Neural progenitor cell (in vitro differentiated cells): ENCODE measurements at regions not wholly inside any gene's neighbourhood (a gene's known extent, or its start where the extent isn't known, plus 50 kb on each side); places are given as distances from the start of the nearest gene placed in this dataset.

ENCODE experiments used
- DNase-seq: peaks from one replicate; pipeline ENCODE4 v3.0.0-alpha.2; 2016; ENCODE audit warnings: low spot score
- H2AFZ ChIP-seq: fragments of 200-600 bp; sonication (generic); replicated peaks from 2 replicates; pipeline ENCODE4 v1.6.1; 2016; ENCODE audit warnings: antibody characterized with exemption
- H3F3A ChIP-seq: fragments of 200-600 bp; sonication (generic); 2 replicates; pipeline ENCODE4 v1.6.1; 2016; ENCODE audit warnings: antibody characterized with exemption, low read depth
- H3K27ac ChIP-seq: fragments of 200-600 bp; sonication (generic); 2 replicates; pipeline ENCODE4 v1.5.1; 2016; ENCODE audit warnings: mild to moderate bottlenecking
- H3K27me3 ChIP-seq: fragments of 200-600 bp; sonication (generic); 2 replicates; pipeline ENCODE4 v1.6.1; 2016; ENCODE audit warnings: mild to moderate bottlenecking, moderate library complexity
- H3K36me3 ChIP-seq: fragments of 200-600 bp; sonication (generic); 2 replicates; pipeline ENCODE4 v1.5.1; 2016
- H3K4me1 ChIP-seq: fragments of 200-600 bp; sonication (generic); 2 replicates; pipeline ENCODE4 v1.6.1; 2016; ENCODE audit warnings: mixed run types
- H3K4me2 ChIP-seq: fragments of 200-600 bp; sonication (generic); 2 replicates; pipeline ENCODE4 v1.6.1; 2016
- H3K4me3 ChIP-seq: fragments of 200-600 bp; sonication (generic); 2 replicates; pipeline ENCODE4 v1.5.1; 2016
- H3K79me2 ChIP-seq: fragments of 200-600 bp; sonication (generic); 2 replicates; pipeline ENCODE4 v1.6.1; 2016; ENCODE audit warnings: low read depth
- H3K9ac ChIP-seq: fragments of 200-600 bp; sonication (generic); 2 replicates; pipeline ENCODE4 v1.6.1; 2016
- H3K9me3 ChIP-seq: fragments of 200-600 bp; sonication (generic); 2 replicates; pipeline ENCODE4 v1.5.1; 2016; ENCODE audit warnings: low read depth
- H4K20me1 ChIP-seq: fragments of 200-600 bp; sonication (generic); 2 replicates; pipeline ENCODE4 v1.6.1; 2016; ENCODE audit warnings: low read depth
- H3K27ac Mint-ChIP-seq: 3 replicates; pipeline ENCODE4 v1.8.0; 2021; ENCODE audit warnings: mixed read lengths
- H3K27me3 Mint-ChIP-seq: 2 replicates; pipeline ENCODE4 v1.8.0; 2022; ENCODE audit warnings: low read depth, mild to moderate bottlenecking, inconsistent platforms, moderate library complexity, mixed read lengths; ENCODE audit not compliant: insufficient read depth
- H3K36me3 Mint-ChIP-seq: 3 replicates; pipeline ENCODE4 v1.8.0; 2021; ENCODE audit warnings: mixed read lengths
- H3K4me1 Mint-ChIP-seq: 3 replicates; pipeline ENCODE4 v1.8.0; 2021; ENCODE audit warnings: mixed read lengths
- H3K4me3 Mint-ChIP-seq: 3 replicates; pipeline ENCODE4 v1.8.0; 2021; ENCODE audit warnings: mild to moderate bottlenecking, moderate library complexity, mixed read lengths
- H3K9me3 Mint-ChIP-seq: 3 replicates; pipeline ENCODE4 v1.8.0; 2020; ENCODE audit warnings: mixed read lengths
- EZH2 ChIP-seq: fragments of 200-600 bp; sonication (generic); IDR thresholded peaks from 2 replicates; pipeline ENCODE4 v1.6.1; 2017; ENCODE audit warnings: antibody characterized with exemption, mild to moderate bottlenecking, moderate library complexity
- EZH2phosphoT487 ChIP-seq: fragments of 200-600 bp; sonication (generic); IDR thresholded peaks from 2 replicates; pipeline ENCODE4 v1.6.1; 2017; ENCODE audit warnings: antibody characterized with exemption
- TF ChIP-seq, protein P1 (sequence below): fragments of 200-600 bp; sonication (generic); IDR thresholded peaks from 2 replicates; pipeline ENCODE4 v1.5.1; 2017; ENCODE audit warnings: antibody characterized with exemption, mild to moderate bottlenecking

DNA sequence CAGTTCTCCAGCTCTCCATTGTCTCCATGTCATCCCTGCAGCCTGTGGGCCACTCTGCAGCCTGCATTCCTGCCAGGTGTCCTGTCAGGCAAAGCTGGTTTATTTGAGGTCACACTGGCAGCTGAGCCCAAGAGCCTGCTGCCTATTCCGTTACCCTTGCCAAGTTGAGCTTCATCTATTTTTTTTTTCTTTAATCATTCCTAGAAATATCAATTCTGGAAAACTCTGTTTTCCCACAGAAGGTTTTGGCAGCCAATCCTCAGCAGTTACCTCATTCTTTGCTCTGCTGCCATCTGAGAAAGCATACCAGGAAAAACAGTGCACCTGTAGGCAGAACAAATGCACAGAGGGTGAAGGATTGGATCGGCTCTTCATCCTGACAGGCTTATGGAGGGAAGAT, 411.0 kb upstream of the ACVR2A start:
- Histone ChIP-seq H3K27ac (no peak overlapping the region), H3F3A (no peaks in the 10 kb centered on the region), H2AFZ (no peak overlapping the region), H3K9ac (no peak overlapping the region), H3K4me3 (no peak overlapping the region), H3K4me1 (no peaks in the 10 kb centered on the region), H3K36me3 (no peaks in the 10 kb centered on the region), H4K20me1 (no peaks in the 10 kb centered on the region), H3K27me3 (no peaks in the 10 kb centered on the region), H3K9me3 (no peaks in the 10 kb centered on the region), H3K4me2 (no peak overlapping the region), H3K79me2 (no peaks in the 10 kb centered on the region)
- H3K4me1 Mint-ChIP-seq: no peaks in the 10 kb centered on the region
- H3K4me3 Mint-ChIP-seq: no peak overlapping the region
- H3K27ac Mint-ChIP-seq: no peak overlapping the region
- H3K36me3 Mint-ChIP-seq: no peaks in the 10 kb centered on the region
- peaks cover 2% of the 10 kb centered on the region for H3K9me3 Mint-ChIP-seq
- no peak for DNase-seq
- H3K27me3 Mint-ChIP-seq: peaks cover 2% of the 10 kb centered on the region
- TF ChIP-seq EZH2phosphoT487: no peak

DNA sequence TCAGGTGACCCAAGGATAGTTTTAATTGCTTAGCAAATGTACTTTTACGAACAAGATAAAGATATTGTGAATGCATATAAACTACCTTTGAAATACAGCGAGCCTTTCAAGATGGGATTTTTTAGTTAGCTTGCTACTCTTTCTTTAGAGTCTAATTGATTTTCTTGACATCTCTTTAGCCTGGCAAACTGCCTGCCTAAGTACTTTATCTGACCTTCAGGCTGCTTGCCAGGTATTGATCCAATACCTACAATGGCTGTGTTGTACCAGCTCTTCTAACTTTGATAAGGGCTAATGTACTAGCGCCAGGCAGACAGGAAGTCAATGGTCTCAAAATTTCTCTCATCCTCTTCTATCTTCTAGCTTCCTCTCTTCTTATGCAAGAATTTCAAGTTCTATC, 414.4 kb upstream of the ACVR2A start:
- Mint-ChIP-seq H3K27ac (no peak overlapping the region), H3K4me1 (no peaks in the 10 kb centered on the region), H3K9me3 (no peaks in the 10 kb centered on the region), H3K4me3 (no peak overlapping the region), H3K27me3 (peaks cover 2% of the 10 kb centered on the region), H3K36me3 (no peaks in the 10 kb centered on the region)
- no peaks in the 10 kb centered on the region for H3K36me3 ChIP-seq
- H3K79me2 ChIP-seq: no peaks in the 10 kb centered on the region
- no peaks in the 10 kb centered on the region for H3K9me3 ChIP-seq
- TF ChIP-seq EZH2phosphoT487: no peak
- TF ChIP-seq, protein P1, sequence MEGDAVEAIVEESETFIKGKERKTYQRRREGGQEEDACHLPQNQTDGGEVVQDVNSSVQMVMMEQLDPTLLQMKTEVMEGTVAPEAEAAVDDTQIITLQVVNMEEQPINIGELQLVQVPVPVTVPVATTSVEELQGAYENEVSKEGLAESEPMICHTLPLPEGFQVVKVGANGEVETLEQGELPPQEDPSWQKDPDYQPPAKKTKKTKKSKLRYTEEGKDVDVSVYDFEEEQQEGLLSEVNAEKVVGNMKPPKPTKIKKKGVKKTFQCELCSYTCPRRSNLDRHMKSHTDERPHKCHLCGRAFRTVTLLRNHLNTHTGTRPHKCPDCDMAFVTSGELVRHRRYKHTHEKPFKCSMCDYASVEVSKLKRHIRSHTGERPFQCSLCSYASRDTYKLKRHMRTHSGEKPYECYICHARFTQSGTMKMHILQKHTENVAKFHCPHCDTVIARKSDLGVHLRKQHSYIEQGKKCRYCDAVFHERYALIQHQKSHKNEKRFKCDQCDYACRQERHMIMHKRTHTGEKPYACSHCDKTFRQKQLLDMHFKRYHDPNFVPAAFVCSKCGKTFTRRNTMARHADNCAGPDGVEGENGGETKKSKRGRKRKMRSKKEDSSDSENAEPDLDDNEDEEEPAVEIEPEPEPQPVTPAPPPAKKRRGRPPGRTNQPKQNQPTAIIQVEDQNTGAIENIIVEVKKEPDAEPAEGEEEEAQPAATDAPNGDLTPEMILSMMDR: no peak
- TF ChIP-seq EZH2: no peak
- H3K9ac ChIP-seq: no peak overlapping the region
- H4K20me1 ChIP-seq: no peaks in the 10 kb centered on the region
- no peak overlapping the region for H2AFZ ChIP-seq
- no peaks in the 10 kb centered on the region for H3K4me1 ChIP-seq
- no peaks in the 10 kb centered on the region for H3F3A ChIP-seq
- no peak overlapping the region for H3K4me3 ChIP-seq
- H3K27me3 ChIP-seq: no peaks in the 10 kb centered on the region
- DNase-seq: no peak
- no peak overlapping the region for H3K27ac ChIP-seq
- H3K4me2 ChIP-seq: no peak overlapping the region

DNA sequence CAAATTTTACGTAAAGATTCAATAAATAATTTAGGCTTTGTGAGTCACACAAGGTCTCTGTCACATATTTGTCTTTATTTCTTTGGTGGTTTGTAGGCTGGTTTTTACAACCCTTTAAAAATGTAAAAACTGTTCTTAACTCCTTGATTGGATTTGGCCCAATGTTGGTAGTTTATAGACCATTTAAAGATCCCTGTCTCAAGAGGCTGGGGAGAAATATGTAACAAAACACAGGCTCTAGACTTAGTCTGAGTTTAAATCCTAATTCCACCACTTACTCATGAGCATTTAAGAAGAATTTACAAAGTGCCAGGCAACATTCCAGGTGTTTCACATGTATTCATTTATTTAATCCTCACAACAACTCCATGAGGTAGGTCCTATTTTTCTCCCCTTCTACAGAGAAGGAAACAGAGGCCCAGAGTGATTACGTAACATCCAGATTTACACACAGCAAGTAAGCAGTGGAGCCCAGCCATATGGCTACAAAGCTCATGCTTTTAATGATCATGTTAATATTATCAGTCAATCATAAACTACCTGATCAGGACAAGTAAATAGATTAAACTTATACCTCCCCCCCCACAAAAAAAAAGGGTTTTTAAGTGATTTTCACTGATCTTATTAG, 416.6 kb upstream of the ACVR2A start:
- Histone ChIP-seq H3K36me3 (no peaks in the 10 kb centered on the region), H3K4me3 (no peak overlapping the region), H3K4me2 (no peak overlapping the region), H3K27me3 (no peaks in the 10 kb centered on the region), H3K79me2 (no peaks in the 10 kb centered on the region), H3K27ac (no peak overlapping the region), H3F3A (no peaks in the 10 kb centered on the region), H3K9me3 (no peaks in the 10 kb centered on the region), H3K4me1 (no peaks in the 10 kb centered on the region), H4K20me1 (no peaks in the 10 kb centered on the region), H2AFZ (no peak overlapping the region), H3K9ac (no peak overlapping the region)
- Mint-ChIP-seq H3K27me3 (peaks cover 2% of the 10 kb centered on the region), H3K27ac (no peak overlapping the region), H3K4me3 (no peak overlapping the region), H3K36me3 (no peaks in the 10 kb centered on the region), H3K9me3 (no peaks in the 10 kb centered on the region), H3K4me1 (no peaks in the 10 kb centered on the region)
- TF ChIP-seq, protein P1: no peak
- no peak for TF ChIP-seq EZH2
- no peak for TF ChIP-seq EZH2phosphoT487
- DNase-seq: no peak

DNA sequence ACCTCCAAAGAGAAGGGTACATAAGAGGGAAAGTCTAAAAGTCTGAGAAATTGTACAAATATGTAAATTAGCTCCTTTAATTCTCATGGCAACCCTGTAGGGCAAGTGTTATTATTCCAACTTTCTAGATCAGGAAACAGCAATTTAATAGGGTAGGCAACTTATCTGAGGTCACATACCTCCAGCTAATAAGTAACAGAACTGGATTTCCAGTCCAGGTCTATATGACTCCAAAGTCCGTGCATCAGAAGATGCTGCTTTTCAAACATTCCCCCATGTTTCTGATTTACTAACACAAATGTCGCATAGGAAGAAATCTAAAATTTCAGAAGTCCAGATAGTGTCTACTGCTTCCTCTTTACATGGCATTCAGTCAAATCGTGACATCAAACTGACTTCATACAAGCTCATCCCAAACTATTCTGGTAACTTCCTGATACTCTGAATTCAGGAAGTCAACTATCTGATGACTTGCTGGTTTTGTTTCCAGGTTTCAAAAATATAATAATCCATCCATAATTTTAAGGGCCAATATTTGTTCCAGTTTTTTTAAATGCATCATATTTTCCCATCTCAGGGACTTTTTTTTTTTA, 419.3 kb upstream of the ACVR2A start:
- Histone ChIP-seq H3K4me3 (no peak overlapping the region), H3K4me1 (no peaks in the 10 kb centered on the region), H3K36me3 (no peaks in the 10 kb centered on the region), H3F3A (no peaks in the 10 kb centered on the region), H3K4me2 (no peak overlapping the region), H3K27me3 (no peaks in the 10 kb centered on the region), H3K27ac (no peak overlapping the region), H2AFZ (no peak overlapping the region), H3K9me3 (no peaks in the 10 kb centered on the region), H4K20me1 (no peaks in the 10 kb centered on the region), H3K9ac (no peak overlapping the region), H3K79me2 (no peaks in the 10 kb centered on the region)
- H3K27ac Mint-ChIP-seq: no peak overlapping the region
- no peaks in the 10 kb centered on the region for H3K36me3 Mint-ChIP-seq
- no peak for DNase-seq
- peaks cover 2% of the 10 kb centered on the region for H3K27me3 Mint-ChIP-seq
- TF ChIP-seq, protein P1: no peak
- TF ChIP-seq EZH2: no peak
- no peak for TF ChIP-seq EZH2phosphoT487
- no peaks in the 10 kb centered on the region for H3K9me3 Mint-ChIP-seq
- H3K4me1 Mint-ChIP-seq: no peaks in the 10 kb centered on the region
- H3K4me3 Mint-ChIP-seq: no peak overlapping the region
